Activated naive CD8-positive, alpha-beta T cell treated with anti-CD3 and anti-CD28 coated beads for 36 hours (primary cell): ENCODE measurements at regions not wholly inside any gene's neighbourhood (a gene's known extent, or its start where the extent isn't known, plus 50 kb on each side); places are given as distances from the start of the nearest gene placed in this dataset.
"Not testable (repeated sequence)": the region's sequence is repeated elsewhere in the genome, so short reads cannot be mapped to it uniquely, and the experiment has no call there.

Source experiments
- DNase-seq: peaks from one replicate; pipeline ENCODE4 v3.0.0; 2021
- H3K27ac Mint-ChIP-seq: one replicate; pipeline ENCODE4 v1.8.0; 2022; ENCODE audit warnings: mild to moderate bottlenecking, moderate library complexity, mixed read lengths
- H3K27me3 Mint-ChIP-seq: one replicate; pipeline ENCODE4 v1.8.0; 2022; ENCODE audit warnings: mild to moderate bottlenecking, mixed read lengths
- H3K36me3 Mint-ChIP-seq: one replicate; pipeline ENCODE4 v1.8.0; 2021; ENCODE audit warnings: mild to moderate bottlenecking, mixed read lengths
- H3K4me1 Mint-ChIP-seq: one replicate; pipeline ENCODE4 v1.8.0; 2021; ENCODE audit warnings: mixed read lengths
- H3K4me3 Mint-ChIP-seq: one replicate; pipeline ENCODE4 v1.8.0; 2022; ENCODE audit warnings: mild to moderate bottlenecking, moderate library complexity, mixed read lengths
- H3K9me3 Mint-ChIP-seq: one replicate; pipeline ENCODE4 v1.8.0; 2022; ENCODE audit warnings: mixed read lengths

DNA sequence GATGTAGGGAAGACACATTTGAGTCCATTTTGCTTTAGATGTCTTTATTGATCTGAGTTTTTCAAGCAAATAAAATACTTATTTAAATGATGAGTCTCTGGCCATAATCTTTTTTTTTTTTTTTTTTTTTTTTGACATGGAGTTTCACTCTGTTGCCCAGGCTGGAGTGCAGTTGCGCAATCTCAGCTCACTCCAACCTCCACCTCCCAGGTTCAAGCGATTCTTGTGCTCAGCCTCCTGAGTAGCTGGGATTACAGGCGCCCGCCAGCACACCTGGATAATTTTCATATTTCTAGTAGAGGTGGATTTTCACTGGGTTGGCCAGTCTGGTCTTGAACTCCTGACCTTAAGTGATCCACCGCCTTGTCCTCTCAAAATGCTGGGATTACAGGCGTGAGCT lies 194.5 kb upstream of the MAD2L1 start:
- Mint-ChIP-seq H3K9me3 (no peaks in the 10 kb centered on the region), H3K27me3 (peaks cover 5% of the 10 kb centered on the region), H3K4me3 (no peak overlapping the region), H3K36me3 (no peaks in the 10 kb centered on the region), H3K27ac (no peak overlapping the region), H3K4me1 (no peaks in the 10 kb centered on the region)
- DNase-seq = no peak

DNA sequence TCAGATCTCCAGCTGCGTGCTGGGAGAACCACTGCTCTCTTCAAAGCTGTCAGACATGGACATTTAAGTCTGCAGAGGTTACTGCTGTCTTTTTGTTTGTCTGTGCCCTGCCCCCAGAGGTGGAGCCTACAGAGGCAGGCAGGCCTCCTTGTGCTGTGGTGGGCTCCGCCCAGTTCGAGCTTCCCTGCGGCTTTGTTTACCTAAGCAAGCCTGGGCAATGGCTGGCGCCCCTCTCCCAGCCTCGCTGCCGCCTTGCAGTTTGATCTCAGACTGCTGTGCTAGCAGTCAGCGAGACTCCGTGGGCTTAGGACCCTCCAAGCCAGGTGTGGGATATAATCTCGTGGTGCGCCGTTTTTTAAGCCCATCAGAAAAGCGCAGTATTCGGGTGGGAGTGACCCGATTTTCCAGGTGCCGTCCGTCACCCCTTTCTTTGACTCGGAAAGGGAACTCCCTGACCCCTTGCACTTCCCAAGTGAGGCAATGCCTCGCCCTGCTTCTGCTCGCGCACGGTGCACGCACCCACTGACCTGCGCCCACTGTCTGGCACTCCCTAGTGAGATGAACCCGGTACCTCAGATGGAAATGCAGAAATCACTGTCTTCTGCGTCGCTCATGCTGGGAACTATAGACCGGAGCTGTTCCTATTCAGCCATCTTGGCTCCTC lies 189.6 kb upstream of the MAD2L1 start:
- not testable (repeated sequence) for H3K4me1 Mint-ChIP-seq, H3K36me3 Mint-ChIP-seq, H3K27ac Mint-ChIP-seq, DNase-seq, H3K27me3 Mint-ChIP-seq, H3K9me3 Mint-ChIP-seq, H3K4me3 Mint-ChIP-seq

DNA sequence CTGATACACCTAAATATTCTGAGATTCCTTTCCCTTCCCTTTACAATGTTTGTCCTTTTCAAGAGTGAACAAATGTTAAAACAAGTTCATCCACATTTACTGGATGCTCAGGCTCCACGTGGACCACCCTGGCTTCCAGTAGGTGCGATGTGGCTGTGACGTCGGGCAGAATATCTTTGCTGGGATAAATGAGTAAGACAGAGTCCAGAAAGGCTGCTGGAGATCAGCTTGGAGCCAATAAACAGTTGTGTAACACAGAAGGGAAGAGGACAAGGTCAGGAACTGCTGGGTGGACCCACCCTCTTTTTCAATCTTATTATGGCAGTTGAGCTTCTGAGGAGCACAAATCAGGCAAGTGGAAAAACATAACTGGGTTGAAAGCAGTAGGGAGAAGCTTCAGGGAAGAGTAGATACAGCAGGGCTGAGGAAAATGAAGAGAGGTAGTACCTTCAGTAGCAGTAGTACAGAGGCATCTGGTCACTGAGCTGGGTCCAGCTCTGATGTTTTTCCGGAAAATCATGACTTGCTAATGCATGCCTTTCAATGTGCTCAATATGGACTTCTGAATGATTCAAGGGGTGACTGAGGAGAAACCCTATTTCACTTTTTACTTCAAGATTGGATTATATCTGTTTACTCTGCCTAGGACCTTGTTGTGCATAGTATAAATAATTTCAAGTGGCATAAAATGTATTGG lies 171.8 kb upstream of the MAD2L1 start:
- Mint-ChIP-seq H3K4me1 (no peaks in the 10 kb centered on the region), H3K4me3 (no peak overlapping the region), H3K9me3 (no peaks in the 10 kb centered on the region), H3K27me3 (no peaks in the 10 kb centered on the region), H3K27ac (no peak overlapping the region), H3K36me3 (no peaks in the 10 kb centered on the region)
- DNase-seq = no peak

DNA sequence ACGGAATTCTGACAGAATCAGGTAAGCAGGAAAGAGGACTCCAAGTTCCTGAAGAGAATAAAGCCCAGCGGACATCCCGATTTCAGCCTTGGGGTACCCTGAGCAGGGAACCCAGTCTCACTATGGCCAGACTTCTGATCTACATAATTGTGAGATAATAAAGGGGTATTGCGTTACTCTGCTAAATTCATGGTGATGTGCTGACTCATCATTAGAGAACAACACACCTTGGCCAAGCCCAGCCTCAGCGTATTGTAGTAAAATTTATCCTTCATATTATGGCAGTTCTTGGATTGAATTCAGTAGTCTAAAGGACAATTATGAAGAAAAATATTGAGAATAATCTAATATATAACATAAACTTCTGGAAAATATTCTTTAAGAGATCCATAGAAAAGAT lies 170.2 kb upstream of the MAD2L1 start:
- H3K9me3 Mint-ChIP-seq = no peaks in the 10 kb centered on the region
- H3K27me3 Mint-ChIP-seq = no peaks in the 10 kb centered on the region

DNA sequence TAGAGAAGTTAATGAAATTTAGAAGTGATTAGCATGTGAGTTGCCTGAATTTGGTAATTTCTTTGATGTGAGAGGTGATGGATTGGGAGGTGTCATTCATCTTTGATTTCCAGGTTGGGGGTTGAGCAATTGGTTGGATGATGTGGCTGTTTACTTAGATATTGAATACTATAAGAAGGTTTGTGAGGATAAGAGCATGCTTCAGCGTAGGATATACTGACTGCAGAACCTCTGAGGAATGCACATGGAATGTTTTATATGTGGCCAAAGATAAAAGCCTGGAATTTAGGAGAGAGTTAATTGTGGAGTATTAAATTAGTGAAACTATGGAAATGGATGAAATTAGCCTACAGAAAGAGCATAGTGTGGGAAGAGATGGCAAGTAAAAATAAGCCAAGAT lies 165.4 kb upstream of the MAD2L1 start:
- Mint-ChIP-seq H3K27me3 (peaks cover 3% of the 10 kb centered on the region), H3K36me3 (no peaks in the 10 kb centered on the region), H3K27ac (no peak overlapping the region), H3K4me1 (no peaks in the 10 kb centered on the region), H3K4me3 (no peak overlapping the region), H3K9me3 (no peaks in the 10 kb centered on the region)
- DNase-seq = no peak

More for the DNA sequence above, 170.2 kb upstream of the MAD2L1 start:
- no peak for DNase-seq
- Mint-ChIP-seq H3K4me3 (no peak overlapping the region), H3K27ac (no peak overlapping the region), H3K4me1 (no peaks in the 10 kb centered on the region), H3K36me3 (no peaks in the 10 kb centered on the region)

DNA sequence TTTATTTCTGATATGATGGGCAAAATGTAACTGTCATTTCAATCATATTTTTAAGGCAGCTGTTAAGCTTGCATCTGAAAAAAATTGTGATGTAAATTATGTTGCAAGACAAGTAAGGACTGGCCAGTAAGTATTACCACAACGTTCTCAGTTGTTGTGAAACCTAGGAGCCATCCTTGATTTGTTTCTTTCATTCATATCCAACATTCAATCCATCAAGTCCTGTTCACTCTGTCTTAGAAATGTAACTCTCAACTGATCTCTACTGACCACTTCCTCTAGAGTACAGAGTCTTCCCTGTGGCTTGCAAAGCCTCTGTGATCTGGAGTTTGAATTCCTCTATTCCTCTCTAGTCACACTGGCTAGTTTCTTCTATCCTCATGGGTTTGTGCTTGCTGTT lies 161.4 kb upstream of the MAD2L1 start:
- no peaks in the 10 kb centered on the region for H3K4me1 Mint-ChIP-seq
- H3K36me3 Mint-ChIP-seq = no peaks in the 10 kb centered on the region
- H3K9me3 Mint-ChIP-seq = no peaks in the 10 kb centered on the region
- DNase-seq = no peak
- H3K4me3 Mint-ChIP-seq = no peak overlapping the region
- H3K27me3 Mint-ChIP-seq = peaks cover 3% of the 10 kb centered on the region
- H3K27ac Mint-ChIP-seq = no peak overlapping the region

DNA sequence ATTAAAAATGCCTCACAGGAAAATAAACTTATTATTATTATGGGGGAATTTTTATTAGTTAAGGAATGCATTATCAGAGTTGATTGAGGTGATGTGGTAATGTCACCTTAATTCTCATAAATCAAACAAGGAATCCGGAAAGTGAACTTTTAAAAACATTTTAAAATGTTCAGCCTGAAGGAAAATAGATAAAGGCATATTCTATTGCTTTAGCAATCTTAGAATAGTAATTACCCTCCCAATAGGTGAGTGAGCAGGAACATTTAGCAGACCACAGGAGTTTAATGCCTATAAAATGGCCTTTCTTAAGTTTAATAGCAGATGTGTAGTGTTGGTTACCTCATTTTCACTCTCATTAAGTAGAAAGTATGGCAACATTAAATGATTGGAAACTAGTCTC lies 160.9 kb upstream of the MAD2L1 start:
- no peak overlapping the region for H3K4me3 Mint-ChIP-seq
- no peak overlapping the region for H3K27ac Mint-ChIP-seq
- H3K27me3 Mint-ChIP-seq = peaks cover 3% of the 10 kb centered on the region

DNA sequence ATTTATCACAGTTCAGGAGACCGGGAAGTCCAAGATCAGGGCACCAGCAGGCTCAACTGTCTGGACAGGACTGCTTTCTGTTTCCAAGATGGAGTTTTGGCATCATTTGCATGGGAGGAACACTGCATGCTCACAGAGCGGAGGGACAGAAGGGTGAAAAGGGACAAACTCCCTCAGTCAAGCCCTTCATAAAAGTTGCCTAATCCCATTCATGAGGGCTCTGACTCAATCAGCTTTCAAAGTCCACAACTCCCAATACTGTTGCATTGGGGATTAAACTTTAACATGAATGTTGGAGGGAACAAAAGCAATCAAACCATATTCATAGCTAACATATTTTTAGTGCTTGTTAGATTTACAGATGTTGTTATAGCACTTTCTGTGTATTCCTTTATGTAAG lies 158.9 kb upstream of the MAD2L1 start:
- Mint-ChIP-seq H3K36me3 (no peaks in the 10 kb centered on the region), H3K9me3 (no peaks in the 10 kb centered on the region), H3K4me3 (no peak overlapping the region), H3K27me3 (peaks cover 7% of the 10 kb centered on the region), H3K4me1 (no peaks in the 10 kb centered on the region), H3K27ac (no peak overlapping the region)
- no peak for DNase-seq

More for the DNA sequence above, 160.9 kb upstream of the MAD2L1 start:
- H3K4me1 Mint-ChIP-seq = no peaks in the 10 kb centered on the region
- no peak for DNase-seq
- H3K9me3 Mint-ChIP-seq = no peaks in the 10 kb centered on the region
- H3K36me3 Mint-ChIP-seq = no peaks in the 10 kb centered on the region

DNA sequence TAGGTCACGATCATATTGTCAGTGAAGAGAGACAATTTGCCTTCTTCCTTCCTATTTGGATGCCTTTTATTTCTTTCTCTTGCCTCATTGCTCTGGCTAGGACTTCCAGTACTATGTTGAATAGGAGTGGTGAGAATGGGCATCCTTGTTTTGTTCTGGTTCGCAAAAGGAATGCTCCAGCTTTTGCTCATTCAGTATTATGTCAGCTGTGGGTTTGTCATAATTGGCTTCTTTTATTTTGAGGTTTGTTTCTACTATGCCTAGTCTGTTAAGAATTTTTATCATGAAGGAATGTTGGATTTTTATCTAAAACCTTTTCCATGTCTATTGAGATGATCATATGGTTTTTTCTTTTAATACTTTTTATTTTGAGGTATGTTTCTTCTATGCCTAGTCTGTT lies 152.3 kb upstream of the MAD2L1 start:
- no peak overlapping the region for H3K4me3 Mint-ChIP-seq
- H3K27ac Mint-ChIP-seq = no peak overlapping the region
- peaks cover 3% of the 10 kb centered on the region for H3K9me3 Mint-ChIP-seq
- DNase-seq = no peak
- peaks cover 7% of the 10 kb centered on the region for H3K27me3 Mint-ChIP-seq
- no peaks in the 10 kb centered on the region for H3K4me1 Mint-ChIP-seq
- no peaks in the 10 kb centered on the region for H3K36me3 Mint-ChIP-seq

DNA sequence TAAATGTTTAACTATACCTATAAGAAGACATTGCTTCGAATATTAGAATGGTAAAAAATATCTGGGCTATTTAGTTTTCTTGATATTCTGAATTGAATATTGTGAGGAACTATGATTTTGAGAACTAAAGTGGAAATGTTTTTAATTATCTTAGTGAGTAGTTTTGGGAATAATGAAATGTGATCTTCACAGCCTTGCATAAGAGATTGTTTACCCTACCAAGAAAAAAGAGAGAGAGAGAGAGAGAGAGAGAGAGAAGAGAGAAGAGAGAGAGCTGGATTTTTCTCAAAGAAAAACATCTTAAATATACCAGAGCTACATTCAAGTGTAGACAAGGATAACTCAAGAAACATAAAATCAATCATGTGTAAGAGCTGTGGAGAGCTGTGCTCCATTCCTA lies 148.7 kb upstream of the MAD2L1 start:
- no peaks in the 10 kb centered on the region for H3K36me3 Mint-ChIP-seq
- no peak overlapping the region for H3K4me3 Mint-ChIP-seq
- no peak for DNase-seq
- H3K27ac Mint-ChIP-seq = no peak overlapping the region
- no peaks in the 10 kb centered on the region for H3K4me1 Mint-ChIP-seq
- peaks cover 9% of the 10 kb centered on the region for H3K27me3 Mint-ChIP-seq
- H3K9me3 Mint-ChIP-seq = peaks cover 3% of the 10 kb centered on the region

DNA sequence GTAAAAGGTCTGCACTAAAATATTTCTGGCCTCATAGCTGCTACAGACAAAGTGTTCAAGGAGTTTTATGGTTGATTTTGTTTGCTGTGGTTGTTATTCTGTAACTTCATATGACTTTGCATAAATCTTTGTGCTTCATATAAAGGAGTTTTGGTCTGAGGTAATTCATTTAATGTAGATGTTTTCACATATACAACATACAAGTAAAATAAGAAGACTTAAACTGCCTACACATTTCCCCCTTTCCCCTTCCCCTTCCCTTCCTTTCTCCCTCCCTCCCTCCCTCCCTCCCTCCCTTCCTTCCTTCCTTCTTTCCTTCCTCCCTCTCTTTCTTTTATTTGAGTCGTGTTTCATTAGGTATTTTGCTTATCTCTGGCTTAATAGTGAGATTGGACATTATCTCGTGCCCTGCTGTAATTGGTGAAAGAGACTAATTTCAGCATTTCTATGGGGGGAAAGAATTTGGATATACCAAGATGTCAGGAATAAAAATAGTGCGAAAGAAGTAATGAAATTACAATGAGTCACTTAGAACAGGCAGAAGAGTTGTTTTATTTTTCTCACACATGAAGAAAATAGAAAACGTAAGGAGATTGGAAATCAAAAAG lies 144.9 kb upstream of the MAD2L1 start:
- H3K4me3 Mint-ChIP-seq = no peak overlapping the region
- DNase-seq = no peak
- H3K27ac Mint-ChIP-seq = no peak overlapping the region
- no peaks in the 10 kb centered on the region for H3K9me3 Mint-ChIP-seq
- no peaks in the 10 kb centered on the region for H3K36me3 Mint-ChIP-seq
- no peaks in the 10 kb centered on the region for H3K4me1 Mint-ChIP-seq
- H3K27me3 Mint-ChIP-seq = peaks cover 9% of the 10 kb centered on the region

DNA sequence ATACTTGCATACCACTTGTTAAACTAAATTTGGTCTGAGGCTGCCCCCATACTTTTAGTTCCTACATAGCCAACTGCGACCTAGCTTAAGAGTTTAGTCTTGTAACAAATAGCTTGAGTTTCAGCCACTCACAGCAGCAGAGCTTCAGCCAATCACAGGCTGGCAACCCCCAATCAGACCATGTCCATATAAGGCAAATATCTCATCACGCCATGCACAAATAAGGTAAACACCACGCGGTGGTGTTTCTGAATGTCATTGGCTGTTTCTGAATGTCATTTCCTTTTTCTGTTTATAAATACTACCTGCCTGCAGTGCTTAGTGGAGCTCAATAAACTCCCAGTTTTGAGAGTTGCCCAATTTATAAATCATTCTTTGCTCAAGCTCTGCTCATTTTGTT lies 143.1 kb upstream of the MAD2L1 start:
- no peaks in the 10 kb centered on the region for H3K4me1 Mint-ChIP-seq
- DNase-seq = no peak
- no peak overlapping the region for H3K27ac Mint-ChIP-seq
- H3K4me3 Mint-ChIP-seq = no peak overlapping the region
- no peaks in the 10 kb centered on the region for H3K36me3 Mint-ChIP-seq
- peaks cover 6% of the 10 kb centered on the region for H3K27me3 Mint-ChIP-seq
- H3K9me3 Mint-ChIP-seq = no peaks in the 10 kb centered on the region

DNA sequence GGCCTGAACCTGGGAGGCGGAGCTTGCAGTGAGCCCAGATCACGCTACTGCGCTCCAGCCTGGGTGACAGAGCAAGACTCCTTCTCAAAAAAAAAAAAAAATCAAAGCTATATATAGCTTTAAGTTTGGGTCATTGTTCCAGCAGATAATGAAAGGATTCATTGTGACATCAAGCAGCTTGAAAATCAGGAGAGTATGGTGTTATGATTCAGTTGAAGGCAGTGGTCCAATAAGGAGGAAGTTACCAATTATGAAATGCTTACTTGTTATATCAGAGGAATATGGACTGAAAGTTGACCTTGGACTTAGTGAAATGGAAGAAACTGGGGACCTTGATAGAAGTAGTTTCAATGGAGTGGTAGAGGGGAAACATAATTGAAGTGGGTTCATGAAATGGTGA lies 140.4 kb upstream of the MAD2L1 start:
- no peaks in the 10 kb centered on the region for H3K9me3 Mint-ChIP-seq
- no peak for DNase-seq
- H3K36me3 Mint-ChIP-seq = no peaks in the 10 kb centered on the region
- H3K4me3 Mint-ChIP-seq = no peak overlapping the region
- H3K27me3 Mint-ChIP-seq = peaks cover 3% of the 10 kb centered on the region
- no peaks in the 10 kb centered on the region for H3K4me1 Mint-ChIP-seq
- H3K27ac Mint-ChIP-seq = no peak overlapping the region

DNA sequence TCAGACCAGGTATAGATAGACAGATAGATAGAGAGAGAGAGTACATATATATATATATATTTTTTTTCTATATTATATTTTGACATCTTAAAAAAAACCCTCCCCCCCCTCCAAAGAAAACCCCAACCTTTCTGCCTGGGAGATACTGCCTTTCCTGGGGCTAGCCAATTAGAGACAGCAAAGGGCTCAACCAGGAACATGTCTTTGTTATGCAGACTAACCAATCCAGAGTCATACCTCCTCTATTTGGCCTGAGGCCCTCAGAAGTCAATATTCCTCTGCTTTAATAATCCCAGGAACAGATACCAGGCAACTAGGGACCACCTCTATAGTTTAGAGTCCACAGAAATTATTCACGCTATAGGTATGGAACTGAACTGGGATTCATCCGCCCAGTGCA lies 135.6 kb upstream of the MAD2L1 start:
- Mint-ChIP-seq H3K4me3 (no peak overlapping the region), H3K4me1 (no peaks in the 10 kb centered on the region), H3K27ac (no peak overlapping the region), H3K27me3 (peaks cover 3% of the 10 kb centered on the region), H3K36me3 (no peaks in the 10 kb centered on the region), H3K9me3 (no peaks in the 10 kb centered on the region)
- DNase-seq = no peak

DNA sequence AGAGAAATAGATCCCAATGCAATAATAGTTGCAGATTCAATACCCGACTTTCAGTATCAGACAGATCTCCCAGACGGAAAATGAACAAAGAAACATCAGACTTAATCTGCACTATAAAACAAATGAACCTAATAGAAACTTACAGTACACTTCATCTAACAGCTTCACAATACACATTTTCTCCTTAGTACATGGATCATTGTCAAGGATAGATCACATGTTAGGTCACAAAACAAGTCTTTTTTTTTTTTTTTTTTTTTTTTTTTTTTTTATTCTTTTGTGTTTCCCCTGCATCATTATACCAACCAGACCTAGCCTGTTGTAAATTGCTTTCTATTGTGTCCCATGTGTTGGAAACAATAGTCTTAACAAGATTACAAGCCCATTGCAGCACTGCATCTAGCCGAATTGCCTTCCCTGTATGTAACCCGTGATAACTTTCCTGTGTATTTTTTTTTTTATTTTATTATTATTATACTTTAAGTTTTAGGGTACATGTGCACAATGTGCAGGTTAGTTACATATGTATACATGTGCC lies 134.0 kb upstream of the MAD2L1 start:
- not testable (repeated sequence) for DNase-seq, H3K36me3 Mint-ChIP-seq, H3K27me3 Mint-ChIP-seq, H3K4me1 Mint-ChIP-seq, H3K9me3 Mint-ChIP-seq, H3K27ac Mint-ChIP-seq, H3K4me3 Mint-ChIP-seq

DNA sequence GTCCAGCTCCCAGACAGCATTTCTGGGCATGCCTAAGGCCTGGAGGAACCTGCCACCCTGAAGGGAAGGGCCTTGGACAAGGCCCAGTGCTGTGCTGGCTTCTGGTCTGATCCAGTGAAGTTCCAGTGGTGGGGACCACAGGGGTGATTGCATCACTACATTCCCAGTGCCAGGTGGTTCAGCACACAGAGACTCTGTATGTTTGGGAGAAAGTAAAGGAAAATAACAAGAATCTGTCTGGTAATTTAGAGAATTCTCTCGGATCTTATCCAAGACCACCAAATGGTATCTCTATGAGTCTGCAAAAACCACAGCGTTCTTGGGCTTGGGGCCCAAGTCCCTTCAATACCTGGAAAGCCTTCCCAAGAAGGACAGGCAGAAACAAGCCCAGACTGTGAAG lies 131.8 kb upstream of the MAD2L1 start:
- no peak overlapping the region for H3K27ac Mint-ChIP-seq
- H3K4me3 Mint-ChIP-seq = no peak overlapping the region
- DNase-seq = no peak
- H3K9me3 Mint-ChIP-seq = no peaks in the 10 kb centered on the region
- no peaks in the 10 kb centered on the region for H3K36me3 Mint-ChIP-seq
- peaks cover 3% of the 10 kb centered on the region for H3K27me3 Mint-ChIP-seq
- H3K4me1 Mint-ChIP-seq = no peaks in the 10 kb centered on the region
